ENCODE measurements at regions not wholly inside any gene's neighbourhood (a gene's known extent, or its start where the extent isn't known, plus 50 kb on each side); places are given as distances from the start of the nearest gene placed in this dataset.
"Not testable (repeated sequence)": the region's sequence is repeated elsewhere in the genome, so short reads cannot be mapped to it uniquely, and the experiment has no call there.

DNA sequence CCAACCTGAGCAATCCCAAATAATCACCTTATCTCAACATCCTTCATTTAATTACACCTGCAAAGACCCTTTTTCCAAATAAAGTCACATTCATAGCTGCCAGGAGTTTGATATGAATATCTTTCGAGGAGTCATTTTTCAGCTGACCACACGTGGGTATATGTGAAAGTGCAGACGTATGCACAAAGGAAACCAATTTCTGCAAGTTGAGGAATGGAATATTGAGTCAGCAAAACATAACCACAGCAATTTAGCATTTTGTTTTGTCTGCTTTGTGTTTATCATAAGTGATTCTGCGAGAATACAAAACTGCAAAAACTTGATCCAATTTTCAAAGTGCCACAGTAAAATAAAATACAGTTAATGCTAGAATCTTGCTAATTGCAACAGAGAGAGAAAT is 295.9 kb downstream of the SUCLA2 start:
- H3K27ac ChIP-seq (ENCODE audit: low read length): no peak overlapping the region
- no peak for DNase-seq
- Mint-ChIP-seq H3K4me1 (no peaks in the 10 kb centered on the region), H3K27ac (no peak overlapping the region), H3K36me3 (no peaks in the 10 kb centered on the region), H3K27me3 (ENCODE audit: low read depth in 2 of 2) (no peaks in the 10 kb centered on the region), H3K4me3 (no peak overlapping the region), H3K9me3 (no peaks in the 10 kb centered on the region)
- no peaks in the 10 kb centered on the region for H3K27me3 ChIP-seq (ENCODE audit: control insufficient read depth, insufficient read depth, low read length)
- no peaks in the 10 kb centered on the region for H3K36me3 ChIP-seq (ENCODE audit: control insufficient read depth, insufficient read depth, low read length)
- no peaks in the 10 kb centered on the region for H3K4me1 ChIP-seq (ENCODE audit: control insufficient read depth, insufficient read depth, low read length)
- intact Hi-C loops (cut with micrococcal nuclease): no loop called here
- WGBS (ENCODE audit: insufficient coverage): 59% methylated on average over 3 of the region's 4 CpGs
- no peak for ATAC-seq
- H3K4me3 ChIP-seq (ENCODE audit: low read length): no peak overlapping the region
- H3K9me3 ChIP-seq (ENCODE audit: control insufficient read depth, insufficient read depth, low read length): no peaks in the 10 kb centered on the region
- TF ChIP-seq, protein P1, sequence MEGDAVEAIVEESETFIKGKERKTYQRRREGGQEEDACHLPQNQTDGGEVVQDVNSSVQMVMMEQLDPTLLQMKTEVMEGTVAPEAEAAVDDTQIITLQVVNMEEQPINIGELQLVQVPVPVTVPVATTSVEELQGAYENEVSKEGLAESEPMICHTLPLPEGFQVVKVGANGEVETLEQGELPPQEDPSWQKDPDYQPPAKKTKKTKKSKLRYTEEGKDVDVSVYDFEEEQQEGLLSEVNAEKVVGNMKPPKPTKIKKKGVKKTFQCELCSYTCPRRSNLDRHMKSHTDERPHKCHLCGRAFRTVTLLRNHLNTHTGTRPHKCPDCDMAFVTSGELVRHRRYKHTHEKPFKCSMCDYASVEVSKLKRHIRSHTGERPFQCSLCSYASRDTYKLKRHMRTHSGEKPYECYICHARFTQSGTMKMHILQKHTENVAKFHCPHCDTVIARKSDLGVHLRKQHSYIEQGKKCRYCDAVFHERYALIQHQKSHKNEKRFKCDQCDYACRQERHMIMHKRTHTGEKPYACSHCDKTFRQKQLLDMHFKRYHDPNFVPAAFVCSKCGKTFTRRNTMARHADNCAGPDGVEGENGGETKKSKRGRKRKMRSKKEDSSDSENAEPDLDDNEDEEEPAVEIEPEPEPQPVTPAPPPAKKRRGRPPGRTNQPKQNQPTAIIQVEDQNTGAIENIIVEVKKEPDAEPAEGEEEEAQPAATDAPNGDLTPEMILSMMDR (IDR thresholded peaks at IDR 0.05): no peak

DNA sequence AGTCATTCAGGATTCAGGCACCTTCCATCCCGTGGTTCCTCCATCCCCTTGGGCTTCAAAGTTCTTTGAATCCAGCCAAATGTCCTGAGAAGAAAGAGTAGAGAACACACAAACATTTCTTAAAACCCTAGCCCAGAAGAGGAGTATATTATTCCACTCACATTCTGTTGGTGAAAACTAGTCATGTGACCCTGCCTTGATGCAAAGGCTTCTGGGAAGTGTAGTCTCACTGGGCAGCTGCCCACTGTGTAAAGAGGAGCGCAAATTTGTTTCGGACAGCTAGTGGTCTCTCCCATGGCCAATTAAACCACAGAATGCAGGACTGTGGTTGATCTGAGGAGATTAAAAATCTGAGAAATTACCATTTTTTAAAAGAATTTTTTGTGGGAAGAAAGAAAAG is 304.4 kb downstream of the SUCLA2 start:
- no peaks in the 10 kb centered on the region for H3K36me3 Mint-ChIP-seq
- 69% methylated on average over 3 of the region's 3 CpGs for WGBS (ENCODE audit: insufficient coverage)
- no peak overlapping the region for H3K27ac ChIP-seq (ENCODE audit: low read length)
- no peak for ATAC-seq
- intact Hi-C loops (cut with micrococcal nuclease): no loop called here
- H3K4me3 ChIP-seq (ENCODE audit: low read length): no peak overlapping the region
- TF ChIP-seq, protein P1 (IDR thresholded peaks at IDR 0.05): no peak
- no peaks in the 10 kb centered on the region for H3K27me3 ChIP-seq (ENCODE audit: control insufficient read depth, insufficient read depth, low read length)
- no peaks in the 10 kb centered on the region for H3K36me3 ChIP-seq (ENCODE audit: control insufficient read depth, insufficient read depth, low read length)
- DNase-seq: no peak
- peaks cover 0 to 3% of the 10 kb centered on the region in 2 donors for H3K27me3 Mint-ChIP-seq (ENCODE audit: low read depth in 2 of 2)
- H3K27ac Mint-ChIP-seq: no peak overlapping the region
- H3K9me3 Mint-ChIP-seq: peaks cover 7% of the 10 kb centered on the region in 2 donors
- no peak overlapping the region for H3K4me3 Mint-ChIP-seq
- H3K4me1 Mint-ChIP-seq: no peaks in the 10 kb centered on the region
- H3K4me1 ChIP-seq (ENCODE audit: control insufficient read depth, insufficient read depth, low read length): no peaks in the 10 kb centered on the region
- H3K9me3 ChIP-seq (ENCODE audit: control insufficient read depth, insufficient read depth, low read length): no peaks in the 10 kb centered on the region

- Mint-ChIP-seq H3K27me3 (ENCODE audit: low read depth in 2 of 2) (peaks cover 0 to 3% of the 10 kb centered on the region in 2 donors), H3K9me3 (peaks cover 3 to 11% of the 10 kb centered on the region in 2 donors), H3K36me3 (no peaks in the 10 kb centered on the region), H3K4me3 (no peak overlapping the region), H3K27ac (no peak overlapping the region), H3K4me1 (no peaks in the 10 kb centered on the region)
- Histone ChIP-seq H3K27ac (ENCODE audit: low read length) (no peak overlapping the region), H3K27me3 (ENCODE audit: control insufficient read depth, insufficient read depth, low read length) (no peaks in the 10 kb centered on the region), H3K36me3 (ENCODE audit: control insufficient read depth, insufficient read depth, low read length) (no peaks in the 10 kb centered on the region), H3K9me3 (ENCODE audit: control insufficient read depth, insufficient read depth, low read length) (no peaks in the 10 kb centered on the region), H3K4me1 (ENCODE audit: control insufficient read depth, insufficient read depth, low read length) (no peaks in the 10 kb centered on the region), H3K4me3 (ENCODE audit: low read length) (no peak overlapping the region)
- 72% methylated on average over 2 of the region's 2 CpGs for WGBS (ENCODE audit: insufficient coverage)
- DNase-seq: no peak
- intact Hi-C loops (cut with micrococcal nuclease): no loop called here
- TF ChIP-seq, protein P1 (IDR thresholded peaks at IDR 0.05): no peak
- ATAC-seq: no peak
Measured at GRCh38 chr13:47687577-47687976, 313.5 kb downstream of the SUCLA2 start.

GRCh38 chr13:47685156-47685555 is 315.9 kb downstream of the SUCLA2 start:
- H3K36me3 Mint-ChIP-seq; H3K4me3 ChIP-seq (ENCODE audit: low read length); H3K27me3 Mint-ChIP-seq (ENCODE audit: low read depth in 2 of 2); H3K4me3 Mint-ChIP-seq; H3K27ac Mint-ChIP-seq; H3K27ac ChIP-seq (ENCODE audit: low read length); H3K9me3 ChIP-seq (ENCODE audit: control insufficient read depth, insufficient read depth, low read length); intact Hi-C loops (cut with micrococcal nuclease); ATAC-seq; DNase-seq; H3K4me1 ChIP-seq (ENCODE audit: control insufficient read depth, insufficient read depth, low read length); H3K9me3 Mint-ChIP-seq; H3K4me1 Mint-ChIP-seq; H3K27me3 ChIP-seq (ENCODE audit: control insufficient read depth, insufficient read depth, low read length); H3K36me3 ChIP-seq (ENCODE audit: control insufficient read depth, insufficient read depth, low read length): not testable (repeated sequence)
- WGBS (ENCODE audit: insufficient coverage): no CpG with 5 or more reads among the region's 2 CpGs
